Left lobe of liver (tissue), 2 donors: ENCODE measurements at regions not wholly inside any gene's neighbourhood (a gene's known extent, or its start where the extent isn't known, plus 50 kb on each side); places are given as distances from the start of the nearest gene placed in this dataset.
A peak's percentile ranks its signal among the peaks of the same experiment; 100 is the strongest.

Experiments used
- ATAC-seq: fragments of 200-7000 bp; cut with Tn5 transposase; one replicate; pipeline ENCODE4 v1.9.1; 2020; ENCODE audit warnings: mild to moderate bottlenecking, moderate library complexity
- DNase-seq: peaks from one replicate; pipeline ENCODE4 v3.0.0-alpha.2; 2020; ENCODE audit warnings: low spot score
- donor health status: DM: no; HTN: no; CAD: no; lungs with moderate emphysema.
- donor health status: DM: no; HTN: yes; CAD: no.

GRCh38 chr7:156115582-156115981, 303.3 kb upstream of the SHH start:
- peak; percentile 15 for DNase-seq
- ATAC-seq: no peak

GRCh38 chr7:156113731-156114130, 301.5 kb upstream of the SHH start:
- DNase-seq (peak; percentile 8), ATAC-seq (no peak)

DNA sequence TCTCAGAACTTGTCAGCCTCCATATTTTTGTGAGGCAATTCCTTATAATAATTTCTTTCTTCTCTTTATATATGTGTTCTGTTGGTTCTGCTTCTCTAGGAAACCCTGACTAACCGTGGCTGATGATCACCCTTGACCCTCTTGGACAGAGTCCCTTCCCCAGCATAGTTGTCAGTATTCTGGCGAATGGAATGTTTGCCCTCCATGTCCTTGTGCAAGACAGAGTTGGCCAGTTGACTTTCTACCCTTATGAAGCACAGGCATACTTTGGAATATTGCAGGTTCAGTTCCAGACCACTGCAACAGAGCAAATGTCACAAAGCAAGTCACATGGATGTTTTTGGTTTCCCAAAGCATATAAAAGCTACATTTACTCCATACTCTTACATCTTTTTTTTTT, 297.7 kb upstream of the SHH start:
- DNase-seq: peak; percentile 86
- peak; percentile 97 for ATAC-seq

DNA sequence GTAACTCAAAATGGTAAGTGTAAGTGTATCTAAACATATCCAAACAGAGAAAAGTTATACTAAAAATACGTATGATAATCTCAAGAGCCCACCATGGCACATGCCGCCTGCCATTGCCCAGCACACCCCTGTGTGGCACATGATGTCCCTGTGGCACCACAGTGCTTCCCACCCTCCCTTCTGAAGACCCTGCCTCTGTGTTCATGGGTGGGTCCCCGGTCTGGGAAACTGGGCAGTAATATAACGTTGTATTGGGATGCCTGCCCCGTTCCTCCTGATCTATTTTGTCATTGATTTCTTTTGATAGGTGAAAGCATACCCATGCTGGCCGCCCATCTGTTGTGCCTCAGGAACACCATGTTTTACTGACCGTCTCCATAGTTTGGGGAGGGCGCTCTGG, 296.8 kb upstream of the SHH start:
- DNase-seq: no peak
- ATAC-seq: no peak

DNA sequence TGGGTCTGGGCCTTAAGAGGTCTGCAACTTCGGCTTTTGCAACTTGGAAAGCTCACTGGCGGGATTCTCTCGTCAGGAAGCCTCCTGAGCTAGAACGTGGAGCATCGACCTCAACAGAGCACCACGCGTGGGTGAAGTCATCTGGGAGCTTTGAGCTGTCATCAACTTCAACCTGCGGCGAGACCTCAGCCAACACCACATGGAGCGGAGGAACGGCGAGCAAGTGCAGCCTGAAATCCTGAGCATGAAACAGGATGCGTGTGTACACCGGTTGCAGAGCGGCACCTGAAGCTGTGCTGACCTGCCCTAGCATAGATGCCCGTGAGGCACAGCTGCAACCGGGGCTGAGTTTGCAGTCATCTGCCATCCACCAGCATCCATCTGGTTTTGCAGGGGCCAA, 295.7 kb upstream of the SHH start:
- DNase-seq: no peak

GRCh38 chr7:156106107-156106426, 293.8 kb upstream of the SHH start:
- DNase-seq (no peak), ATAC-seq (no peak)

More for the DNA sequence above, 295.7 kb upstream of the SHH start:
- ATAC-seq: no peak

- ATAC-seq (no peak), DNase-seq (no peak)
Measured at GRCh38 chr7:156105337-156106106, 293.3 kb upstream of the SHH start.

DNA sequence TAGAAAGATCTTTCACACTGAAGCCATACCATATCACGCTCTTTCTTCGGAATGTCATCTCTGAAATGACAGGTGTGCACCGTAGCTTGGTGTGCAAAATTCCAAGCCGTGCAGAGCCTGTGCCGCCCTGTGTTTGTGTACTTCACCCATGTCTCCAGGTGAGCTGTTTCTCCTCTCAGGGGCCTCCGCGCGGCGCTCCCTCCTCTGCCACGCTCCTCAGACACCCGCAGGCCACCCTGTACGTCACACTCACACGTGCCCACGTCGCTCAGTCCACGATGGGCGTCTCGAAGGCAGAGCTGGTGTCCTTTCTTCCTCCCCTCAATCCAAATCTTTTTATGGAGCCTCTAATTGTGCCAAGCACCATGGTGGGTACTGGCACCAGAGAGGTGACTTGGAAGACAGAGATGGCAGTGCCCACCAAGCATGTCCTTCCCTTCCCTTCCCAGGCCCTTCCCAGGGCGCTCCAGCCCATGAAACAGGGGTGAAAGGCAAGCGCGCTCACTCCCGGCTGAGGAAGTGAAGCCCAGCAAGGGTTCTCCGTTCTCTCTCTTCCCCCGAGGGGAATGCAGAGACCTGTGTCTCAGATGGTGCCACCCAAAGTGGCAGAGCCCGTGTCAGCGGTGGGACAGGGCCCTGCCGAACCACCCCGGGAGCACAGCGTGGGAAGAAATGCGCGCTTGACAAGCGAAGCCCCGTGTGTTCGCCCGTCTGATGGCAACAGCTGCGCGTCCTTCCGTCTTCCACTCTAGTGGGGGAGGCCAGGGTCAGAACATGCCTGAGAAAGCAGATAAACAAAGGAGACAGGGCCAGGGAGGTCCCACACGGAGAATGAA, 292.5 kb upstream of the SHH start:
- no peak for DNase-seq
- ATAC-seq: no peak

GRCh38 chr7:156102267-156102666, 290.0 kb upstream of the SHH start:
- DNase-seq (no peak), ATAC-seq (no peak)

DNA sequence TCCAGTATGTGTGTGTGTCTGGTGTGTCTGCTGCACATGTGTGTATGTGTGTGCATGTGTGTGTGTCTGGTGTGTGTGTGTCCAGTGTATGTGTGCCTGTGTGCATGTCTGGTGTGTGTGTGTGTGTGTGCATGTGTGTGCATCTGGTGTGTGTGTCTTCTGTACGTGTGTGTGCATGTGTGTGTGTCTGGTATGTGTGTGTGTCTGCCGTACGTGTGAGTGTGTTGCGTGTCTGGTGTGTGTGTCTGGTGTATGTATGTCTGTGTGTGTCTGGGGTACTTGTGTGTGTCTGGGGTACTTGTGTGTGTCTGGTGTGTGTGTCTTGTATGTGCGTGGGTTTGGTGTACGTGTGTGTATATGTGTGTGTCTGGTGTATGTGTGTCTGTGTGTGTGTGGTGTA, 289.1 kb upstream of the SHH start:
- no peak for ATAC-seq
- no peak for DNase-seq

- DNase-seq (no peak), ATAC-seq (no peak)
Measured at GRCh38 chr7:156100086-156100485, 287.8 kb upstream of the SHH start.

DNA sequence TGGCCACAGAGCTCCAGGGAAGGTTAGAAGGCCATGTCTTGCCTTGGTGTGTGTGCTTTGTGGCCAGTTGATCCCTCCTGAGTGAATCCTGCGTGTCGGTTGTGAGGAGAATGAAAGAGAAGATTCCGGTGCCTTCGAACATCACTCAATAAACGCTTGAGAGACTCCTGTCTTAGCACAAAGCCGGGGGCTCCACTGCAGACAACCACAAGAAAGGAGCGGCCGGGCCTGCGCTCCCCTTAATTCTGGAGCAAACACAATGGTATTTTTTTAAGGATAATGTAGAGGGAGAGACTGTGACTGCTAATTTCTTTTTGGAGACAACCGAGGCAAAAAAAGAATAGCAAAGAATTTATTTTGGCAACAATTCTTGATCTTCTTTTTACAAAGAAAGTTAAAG, 286.8 kb upstream of the SHH start:
- no peak for DNase-seq
- ATAC-seq: no peak

- ATAC-seq: peak; percentile 23
- no peak for DNase-seq
Measured at GRCh38 chr7:156096771-156097538, 284.7 kb upstream of the SHH start.

DNA sequence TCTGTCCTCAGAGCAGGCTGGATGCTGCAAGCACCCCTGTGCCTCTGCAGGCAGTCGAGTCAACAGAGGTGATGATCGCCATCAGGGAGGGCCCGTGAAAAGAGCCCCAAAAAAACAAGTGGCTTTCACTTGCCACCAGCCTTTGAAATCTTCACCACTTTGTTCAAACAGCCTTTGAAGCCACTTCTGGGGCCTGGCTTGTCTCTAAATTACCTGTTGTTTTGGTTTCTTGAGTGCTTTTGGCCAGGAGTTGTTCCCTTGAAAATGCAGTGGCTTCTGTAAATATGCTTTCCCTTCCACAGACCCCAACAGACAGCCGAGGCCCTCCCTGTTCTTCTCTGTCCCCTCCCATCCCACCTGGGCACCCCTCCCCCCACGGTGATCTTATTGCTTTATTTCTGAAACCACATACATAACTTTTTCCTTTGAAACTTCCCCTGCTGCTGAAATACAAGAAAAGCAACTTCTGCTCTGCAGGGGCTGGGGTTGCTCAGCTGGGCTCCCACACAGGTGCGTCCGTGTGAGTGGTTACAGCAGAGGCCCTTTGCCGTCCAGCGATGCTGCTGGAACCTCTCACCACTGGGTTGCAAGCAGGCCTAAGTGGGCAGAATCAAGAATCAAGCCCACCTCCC, 283.8 kb upstream of the SHH start:
- ATAC-seq: no peak
- DNase-seq: no peak

- ATAC-seq (peak; percentile 29), DNase-seq (no peak)
Measured at GRCh38 chr7:156094350-156095146, 282.3 kb upstream of the SHH start.

DNA sequence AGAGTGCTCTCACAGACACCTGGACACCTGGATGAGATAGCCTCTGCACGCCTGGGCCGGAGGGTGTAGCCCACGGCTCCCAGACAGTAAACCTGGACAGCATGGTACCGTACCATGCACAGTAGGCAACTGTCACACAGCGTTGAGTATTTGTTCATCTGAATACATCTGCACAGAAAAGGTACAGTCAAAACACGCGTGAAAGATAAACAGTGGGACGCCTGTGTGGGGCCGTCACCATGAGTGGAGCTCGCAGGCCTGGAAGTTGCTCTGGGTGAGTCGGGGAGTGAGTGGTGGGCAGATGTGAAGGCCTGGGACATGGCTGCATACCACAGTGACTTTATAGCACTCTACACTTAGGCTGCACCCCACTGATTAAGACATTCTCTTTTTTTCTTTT, 280.0 kb upstream of the SHH start:
- DNase-seq (no peak), ATAC-seq (no peak)

GRCh38 chr7:156091519-156092080, 279.3 kb upstream of the SHH start:
- DNase-seq (no peak), ATAC-seq (no peak)

DNA sequence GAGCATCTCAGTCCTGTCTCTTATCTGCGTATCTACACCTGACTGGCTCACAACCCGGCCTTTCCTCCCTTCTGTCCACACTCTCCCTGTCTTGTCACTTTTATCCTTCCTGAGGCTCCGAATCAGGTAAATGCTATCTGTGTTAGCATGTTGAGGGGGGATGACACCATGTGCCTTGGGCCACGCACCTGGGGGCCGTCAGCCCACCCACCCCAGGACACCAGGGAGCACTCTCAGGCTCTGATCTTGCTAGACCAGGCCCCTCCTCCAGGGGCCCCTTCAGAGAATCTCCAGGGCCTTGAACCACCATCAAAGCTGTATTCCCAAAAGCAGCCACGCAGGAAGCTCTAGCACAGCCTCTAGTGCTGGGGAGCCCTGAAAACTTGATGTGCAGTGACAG, 278.7 kb upstream of the SHH start:
- no peak for DNase-seq
- ATAC-seq: no peak

DNA sequence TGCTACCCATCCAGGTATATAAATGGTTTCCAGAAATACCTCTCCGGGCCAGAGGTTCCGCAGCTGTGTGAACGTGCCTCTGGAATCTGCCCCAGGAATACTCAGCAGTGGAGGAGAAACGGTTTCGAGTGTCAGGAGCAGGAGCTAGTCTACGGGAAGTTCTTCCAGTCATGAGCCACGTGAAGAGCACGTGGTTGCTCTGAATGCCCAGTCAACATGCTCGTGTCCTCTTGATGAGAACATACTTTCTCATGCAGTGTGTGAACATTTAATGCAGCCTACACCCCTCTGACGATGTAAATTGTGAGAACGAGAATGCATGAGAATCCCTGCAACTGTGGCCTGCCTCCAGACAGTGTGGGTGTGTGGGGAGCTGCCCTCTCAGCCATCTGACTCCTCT, 277.0 kb upstream of the SHH start:
- ATAC-seq (no peak), DNase-seq (no peak)

DNA sequence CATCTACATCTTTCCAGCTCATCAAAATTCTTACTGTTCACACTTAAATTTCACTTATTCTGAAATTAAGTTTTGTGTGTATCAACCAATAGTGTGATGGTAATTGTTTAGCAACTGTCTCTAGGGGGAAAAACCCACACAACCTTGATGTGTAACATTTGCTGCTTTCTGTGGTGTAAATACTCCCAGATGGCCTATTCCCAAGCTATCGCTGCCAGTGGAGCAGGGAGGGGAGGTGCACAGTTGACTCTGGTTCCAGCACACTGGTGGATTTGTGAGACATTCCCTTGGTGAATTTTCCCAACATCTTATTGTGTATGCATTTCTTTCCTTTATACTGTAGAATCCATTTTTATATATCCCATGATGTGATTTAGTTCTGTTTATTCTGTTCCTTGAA, 275.9 kb upstream of the SHH start:
- ATAC-seq (no peak), DNase-seq (no peak)
